Effector memory CD4-positive, alpha-beta T cell (primary cell): ENCODE measurements at regions not wholly inside any gene's neighbourhood (a gene's known extent, or its start where the extent isn't known, plus 50 kb on each side); places are given as distances from the start of the nearest gene placed in this dataset.
A peak's percentile ranks its signal among the peaks of the same experiment; 100 is the strongest.

Experiments
- DNase-seq, 3 donors: peaks; one replicate each; pipeline ENCODE4 v3.0.0-alpha.2; 2020
- H3K27ac ChIP-seq: 2 replicates; pipeline ENCODE4 v1.7.0; 2013; ENCODE audit warnings: mild to moderate bottlenecking, low read length, moderate library complexity; ENCODE audit not compliant: insufficient read depth, poor library complexity, severe bottlenecking
- H3K27me3 ChIP-seq: replicated peaks from 2 replicates; pipeline ENCODE4 v1.7.0; 2013; ENCODE audit warnings: mild to moderate bottlenecking, low read length; ENCODE audit not compliant: insufficient read depth, control insufficient read depth, poor library complexity, severe bottlenecking
- H3K36me3 ChIP-seq: 2 replicates; pipeline ENCODE4 v1.7.0; 2013; ENCODE audit warnings: mild to moderate bottlenecking, low read length, moderate library complexity; ENCODE audit not compliant: control insufficient read depth, insufficient read depth
- H3K4me1 ChIP-seq: 2 replicates; pipeline ENCODE4 v1.7.0; 2013; ENCODE audit warnings: low read length, mild to moderate bottlenecking; ENCODE audit not compliant: control insufficient read depth, insufficient read depth, poor library complexity, severe bottlenecking
- H3K4me3 ChIP-seq: 2 replicates; pipeline ENCODE4 v1.7.0; 2013; ENCODE audit warnings: low read length, low read depth, mild to moderate bottlenecking; ENCODE audit not compliant: insufficient read depth, poor library complexity, severe bottlenecking
- H3K9me3 ChIP-seq: 2 replicates; pipeline ENCODE4 v1.7.0; 2013; ENCODE audit warnings: mild to moderate bottlenecking, low read length, moderate library complexity; ENCODE audit not compliant: control insufficient read depth

DNA sequence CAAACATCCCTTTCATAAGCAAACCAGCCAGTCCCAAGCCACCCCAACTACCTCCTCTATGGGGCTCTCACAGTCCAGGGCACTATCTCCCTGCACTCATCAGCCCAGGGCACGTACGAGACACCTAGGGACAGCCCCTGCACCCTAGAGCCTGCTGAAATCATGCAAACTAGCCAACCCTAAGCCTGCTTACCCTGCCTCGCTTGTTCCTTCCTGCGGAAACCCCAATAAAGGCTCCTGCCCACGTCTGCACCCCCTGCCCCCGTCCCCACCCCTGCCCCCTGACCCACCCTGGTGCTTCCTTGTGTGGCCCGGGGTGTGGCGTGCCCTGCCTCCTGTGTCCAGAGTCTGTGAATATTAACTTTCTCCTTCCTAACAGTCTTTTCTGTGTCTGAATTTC lies 135.9 kb downstream of the GADD45G start:
- peak in 1 of 3 donors; percentile 17 for DNase-seq
- Histone ChIP-seq H3K4me3 (no peak overlapping the region), H3K36me3 (no peaks in the 10 kb centered on the region), H3K27me3 (no peaks in the 10 kb centered on the region), H3K9me3 (no peaks in the 10 kb centered on the region), H3K4me1 (peaks cover 60% of the 10 kb centered on the region), H3K27ac (no peak overlapping the region)

DNA sequence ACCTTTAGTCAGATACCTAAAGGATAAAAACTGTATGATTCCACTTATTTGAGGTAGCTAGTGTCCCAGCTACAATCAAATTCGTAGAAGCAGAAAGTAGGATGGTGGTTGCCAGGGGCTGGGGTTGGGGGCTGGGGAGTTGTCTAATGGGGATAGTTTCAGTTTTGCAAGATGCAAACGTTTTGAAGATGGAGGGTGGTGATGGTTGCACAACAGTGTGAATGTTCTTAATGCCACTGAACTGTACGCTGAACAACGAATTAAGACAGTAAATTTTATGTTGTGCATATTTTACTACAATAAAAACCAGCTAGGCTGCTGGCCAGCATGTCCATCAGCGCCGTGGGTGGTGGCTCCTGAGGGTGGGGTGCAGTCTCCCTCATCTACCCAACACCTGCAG lies 137.8 kb downstream of the GADD45G start:
- Histone ChIP-seq H3K36me3 (no peaks in the 10 kb centered on the region), H3K4me1 (peaks cover 62% of the 10 kb centered on the region), H3K9me3 (no peaks in the 10 kb centered on the region), H3K27me3 (no peaks in the 10 kb centered on the region), H3K27ac (peak overlapping the region; percentile 58), H3K4me3 (no peak overlapping the region)
- no peak for DNase-seq

DNA sequence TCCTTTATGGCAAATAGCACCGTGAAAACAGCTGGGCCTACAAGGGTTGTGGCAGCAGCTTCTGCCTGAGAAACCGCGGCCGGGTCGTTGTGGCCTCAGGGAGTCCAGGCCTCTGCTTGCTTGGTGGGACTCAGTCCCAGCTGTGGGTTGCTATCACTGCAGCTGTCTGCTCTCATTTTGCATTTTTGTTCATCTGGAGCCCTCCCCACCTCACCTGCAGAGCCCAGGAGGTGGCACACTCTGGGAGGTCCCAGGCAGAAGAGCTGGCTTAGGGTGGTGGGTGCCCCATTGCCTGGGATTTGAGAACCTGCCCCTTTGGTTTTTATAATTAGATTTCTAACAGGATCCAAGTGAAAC lies 138.4 kb downstream of the GADD45G start:
- Histone ChIP-seq H3K4me3 (peak overlapping the region; percentile 39), H3K4me1 (peaks cover 62% of the 10 kb centered on the region), H3K27ac (peak overlapping the region; percentile 58), H3K9me3 (no peaks in the 10 kb centered on the region), H3K36me3 (no peaks in the 10 kb centered on the region), H3K27me3 (no peaks in the 10 kb centered on the region)
- peak in 1 of 3 donors; percentile 33 for DNase-seq

DNA sequence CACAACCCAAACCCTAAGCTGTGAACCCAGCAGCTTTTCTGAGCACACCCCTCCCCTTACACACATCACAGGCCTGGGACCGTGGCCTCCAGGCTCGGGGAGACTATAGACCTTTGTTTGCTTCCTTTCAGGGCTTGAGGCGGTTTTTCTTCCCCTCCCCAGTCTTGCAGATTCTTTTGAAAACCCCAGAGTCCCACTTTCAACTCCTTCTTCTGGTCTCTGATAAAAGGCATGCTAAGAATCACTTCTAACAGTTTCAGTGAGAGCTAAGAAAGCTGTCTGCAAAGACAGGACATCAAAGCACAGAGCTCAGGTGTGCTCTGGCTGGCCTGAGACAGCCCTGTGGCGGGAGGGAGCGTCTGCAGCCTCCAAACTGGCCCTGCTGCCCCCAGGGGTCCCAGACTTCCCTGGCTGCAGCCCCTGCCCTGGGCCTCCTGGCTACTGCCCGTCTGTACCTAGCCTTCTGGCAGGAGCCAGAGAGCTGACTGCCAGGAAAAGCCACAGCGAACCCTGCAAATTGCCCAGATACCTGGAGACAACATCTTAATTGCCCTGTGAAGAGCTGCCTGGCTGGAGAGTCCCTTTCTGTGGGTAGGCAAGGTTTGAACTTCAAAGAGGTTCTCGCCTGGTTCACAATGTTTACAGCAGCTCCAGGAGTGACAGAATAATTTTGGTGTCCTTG lies 138.9 kb downstream of the GADD45G start:
- Histone ChIP-seq H3K4me1 (peaks cover 67% of the 10 kb centered on the region), H3K27ac (peak overlapping the region; percentile 58), H3K36me3 (no peaks in the 10 kb centered on the region), H3K27me3 (no peaks in the 10 kb centered on the region), H3K4me3 (peak overlapping the region; percentile 39), H3K9me3 (no peaks in the 10 kb centered on the region)
- peak; percentile 6 to 24 (median 19) for DNase-seq

DNA sequence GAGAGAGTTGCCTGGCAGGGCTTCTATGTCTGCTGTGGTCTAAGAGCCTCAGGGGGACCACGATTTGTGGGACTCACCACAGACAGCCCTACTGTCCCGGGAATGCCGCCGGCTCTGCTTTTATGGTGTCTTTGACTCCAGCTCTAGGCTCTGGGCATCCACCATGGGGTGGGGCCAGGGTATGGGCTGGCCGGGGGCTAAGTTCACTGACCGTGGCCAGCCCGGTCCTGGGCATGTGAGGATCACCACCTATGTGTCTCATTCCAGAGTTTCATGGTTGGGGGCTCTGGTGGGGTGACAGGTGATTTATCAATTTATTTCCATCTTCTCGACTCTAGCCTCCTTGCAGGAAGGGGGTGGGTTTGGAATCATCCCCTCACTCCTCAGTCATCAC lies 139.4 kb downstream of the GADD45G start:
- H3K4me3 ChIP-seq = no peak overlapping the region
- H3K9me3 ChIP-seq = no peaks in the 10 kb centered on the region
- no peak for DNase-seq
- peak overlapping the region; percentile 58 for H3K27ac ChIP-seq
- peaks cover 71% of the 10 kb centered on the region for H3K4me1 ChIP-seq
- H3K27me3 ChIP-seq = no peaks in the 10 kb centered on the region
- no peaks in the 10 kb centered on the region for H3K36me3 ChIP-seq

DNA sequence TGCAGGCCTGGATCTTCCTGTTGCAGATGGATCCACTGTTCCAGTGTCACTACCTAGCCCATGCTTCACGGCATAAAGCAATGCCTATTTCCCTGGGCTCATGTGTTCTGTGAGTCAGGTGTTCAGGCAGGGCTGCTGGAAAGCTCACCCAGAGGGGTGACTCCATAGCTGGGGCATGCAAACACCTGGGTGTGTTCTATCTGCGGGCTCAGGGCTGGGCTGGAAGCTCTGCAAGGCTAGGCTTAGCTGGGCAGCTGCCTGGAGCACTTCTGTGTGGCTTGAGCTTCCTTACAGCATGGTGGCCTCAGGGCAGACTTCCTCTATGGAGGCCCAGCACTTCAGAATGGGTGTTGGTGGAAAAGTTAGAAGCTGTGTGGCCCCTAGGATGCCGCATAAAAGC lies 139.9 kb downstream of the GADD45G start:
- Histone ChIP-seq H3K27ac (no peak overlapping the region), H3K27me3 (no peaks in the 10 kb centered on the region)

DNA sequence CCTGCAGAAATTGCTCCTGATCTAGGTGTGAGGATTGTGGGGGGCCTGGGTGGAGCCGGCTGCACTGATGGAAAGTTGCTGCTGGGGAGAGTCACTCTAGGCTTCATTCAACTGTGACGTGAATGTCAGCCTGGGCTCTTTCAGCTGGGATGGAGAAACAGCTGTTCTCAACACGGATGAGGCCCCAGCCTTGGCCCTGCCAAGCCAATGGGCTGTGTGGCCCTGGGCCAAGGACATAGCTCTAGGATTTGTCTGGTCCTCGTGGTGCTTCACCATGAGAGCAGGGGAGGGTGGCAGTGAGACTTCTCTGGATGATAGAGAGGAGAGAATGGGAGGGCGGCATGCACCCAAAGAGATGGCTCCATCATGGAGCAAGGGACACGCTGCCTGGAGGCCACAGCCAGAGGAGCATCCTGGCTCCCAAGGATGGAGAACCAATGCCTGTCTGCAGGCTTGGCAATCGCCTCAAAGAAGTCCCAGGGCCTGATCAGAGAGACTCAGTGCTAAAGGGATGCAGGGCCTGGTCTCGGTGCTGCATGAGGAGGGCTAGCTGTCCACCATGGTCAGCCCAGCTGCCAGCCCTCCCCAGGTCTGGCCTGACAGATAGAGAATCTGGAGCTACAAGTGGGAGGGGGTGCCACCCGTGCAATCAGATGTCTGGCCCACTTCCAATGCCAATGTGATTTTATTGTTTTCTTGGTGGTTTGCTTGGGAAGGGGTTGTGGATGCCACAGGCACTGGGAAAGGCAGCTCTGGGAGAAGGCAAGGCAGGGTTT lies 141.0 kb downstream of the GADD45G start:
- Histone ChIP-seq H3K27me3 (no peaks in the 10 kb centered on the region), H3K4me3 (no peak overlapping the region), H3K36me3 (no peaks in the 10 kb centered on the region), H3K4me1 (peaks cover 56% of the 10 kb centered on the region), H3K27ac (no peak overlapping the region), H3K9me3 (no peaks in the 10 kb centered on the region)
- DNase-seq = no peak

More for the DNA sequence above, 139.9 kb downstream of the GADD45G start:
- peaks cover 67% of the 10 kb centered on the region for H3K4me1 ChIP-seq
- DNase-seq = no peak
- no peaks in the 10 kb centered on the region for H3K9me3 ChIP-seq
- H3K4me3 ChIP-seq = no peak overlapping the region
- no peaks in the 10 kb centered on the region for H3K36me3 ChIP-seq

DNA sequence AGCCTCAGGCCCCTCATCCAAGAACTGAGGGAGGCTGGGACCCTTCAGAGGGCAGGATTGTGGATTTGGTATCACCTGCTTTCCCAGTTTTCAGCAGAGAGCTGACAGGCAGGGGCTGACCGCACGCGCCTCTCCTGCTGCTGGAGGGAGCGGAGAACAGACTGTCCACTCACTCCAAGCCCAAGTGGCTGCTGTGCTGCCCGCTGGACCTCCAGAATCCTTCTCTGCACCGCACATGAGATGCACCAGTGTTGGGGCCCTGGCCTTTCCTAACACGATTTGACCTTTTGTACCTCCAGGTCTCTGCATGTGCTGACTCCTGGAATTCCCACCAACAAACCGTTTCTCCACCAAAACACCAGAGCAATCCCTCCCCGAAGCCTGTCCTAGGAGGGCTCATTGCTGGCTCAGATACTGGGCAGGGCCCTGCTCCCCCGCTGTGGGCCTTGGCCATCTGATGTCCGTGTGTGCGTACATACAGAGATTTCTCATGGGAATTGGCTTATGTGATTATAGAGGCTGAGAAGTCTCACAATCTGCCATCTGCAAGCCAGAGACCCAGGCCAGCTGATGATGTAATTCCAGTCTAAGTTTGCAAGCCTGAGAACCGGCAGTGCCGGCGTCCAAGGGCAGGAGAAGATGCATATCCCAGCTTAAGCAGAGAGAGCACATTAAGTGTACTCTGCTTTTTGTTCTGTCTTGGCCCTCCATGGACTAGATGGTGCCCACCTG lies 141.7 kb downstream of the GADD45G start:
- Histone ChIP-seq H3K27me3 (no peaks in the 10 kb centered on the region), H3K4me1 (peaks cover 50% of the 10 kb centered on the region)

DNA sequence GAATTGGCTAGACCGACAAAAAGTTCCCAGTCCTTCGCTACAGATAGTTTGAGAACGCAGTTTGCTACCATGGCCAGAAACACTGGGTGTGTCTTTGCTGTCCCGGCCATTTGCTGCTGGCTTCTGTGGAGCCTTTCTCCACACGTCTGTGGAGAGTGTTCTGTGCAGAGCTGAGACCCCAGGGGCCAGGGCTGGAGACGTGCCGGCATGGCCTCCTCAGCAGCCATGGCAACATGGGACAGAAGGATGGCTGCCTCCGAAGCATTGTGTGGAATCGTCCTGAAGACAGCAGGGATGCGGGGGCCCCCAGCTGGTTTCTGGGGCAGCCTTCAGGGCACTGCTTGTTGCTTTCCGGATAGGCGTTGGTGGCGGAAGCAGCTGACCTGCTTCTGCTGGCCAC lies 142.8 kb downstream of the GADD45G start:
- H3K9me3 ChIP-seq = no peaks in the 10 kb centered on the region
- H3K4me1 ChIP-seq = peaks cover 40% of the 10 kb centered on the region
- no peak overlapping the region for H3K4me3 ChIP-seq

More for the DNA sequence above, 141.7 kb downstream of the GADD45G start:
- no peak for DNase-seq
- no peak overlapping the region for H3K4me3 ChIP-seq
- H3K36me3 ChIP-seq = no peaks in the 10 kb centered on the region
- H3K27ac ChIP-seq = no peak overlapping the region
- no peaks in the 10 kb centered on the region for H3K9me3 ChIP-seq

More for the DNA sequence above, 142.8 kb downstream of the GADD45G start:
- no peaks in the 10 kb centered on the region for H3K36me3 ChIP-seq
- H3K27me3 ChIP-seq = no peaks in the 10 kb centered on the region
- DNase-seq = no peak
- H3K27ac ChIP-seq = no peak overlapping the region
